Keratinocyte (primary cell): ENCODE measurements at regions not wholly inside any gene's neighbourhood (a gene's known extent, or its start where the extent isn't known, plus 50 kb on each side); places are given as distances from the start of the nearest gene placed in this dataset.

Source experiments
- CTCF ChIP-seq, 3 experiments: IDR thresholded peaks in 1 of 3; conservative IDR thresholded peaks in 1 of 3; optimal IDR thresholded peaks in 1 of 3; 2 replicates in 2 of 3; 3 replicates in 1 of 3; pipeline versions ENCODE3 to v1.5.1; 2011; ENCODE audit warnings: low read length in 3 of 3, mild to moderate bottlenecking in 3 of 3, moderate library complexity in 2 of 3, control low read depth in 1 of 3, inconsistent platforms in 1 of 3; ENCODE audit not compliant: insufficient read depth in 2 of 3; ENCODE audit errors: extremely low read depth in 1 of 3
- EZH2 ChIP-seq: IDR thresholded peaks from one replicate; pipeline ENCODE4 v1.6.1; 2012; ENCODE audit warnings: inconsistent platforms, mild to moderate bottlenecking, low read length, moderate library complexity

- TF ChIP-seq CTCF (optimal IDR thresholded peaks at IDR 0.05 in 1 of 3, IDR thresholded peaks at IDR 0.05 in 1 of 3, conservative IDR thresholded peaks at IDR 0.05 in 1 of 3; ENCODE audit: extremely low read depth in 1 of 3, insufficient read depth in 2 of 3, low read length in 3 of 3): no peak
- no peak for TF ChIP-seq EZH2
Observed at GRCh38 chr2:104933151-104933917, 79.4 kb downstream of the POU3F3 start.
